H1 (cell line): ENCODE measurements at regions not wholly inside any gene's neighbourhood (a gene's known extent, or its start where the extent isn't known, plus 50 kb on each side); places are given as distances from the start of the nearest gene placed in this dataset.

ENCODE experiments used
- CTCF ChIA-PET: fragments of 300-600 bp; sonication (Branson Sonifier 250); formaldehyde crosslinking; loops from one replicate; lab custom pipeline; 2021; ENCODE audit not compliant: partially characterized antibody; lab: Charles Lee
- POLR2A ChIA-PET: fragments of 300-600 bp; sonication (Branson Sonifier 250); formaldehyde crosslinking; loops from one replicate; lab custom pipeline; 2021; ENCODE audit warnings: inconsistent platforms; ENCODE audit not compliant: partially characterized antibody; lab: Charles Lee
- DNase-seq, 2 experiments: peaks; one replicate each; pipeline versions ENCODE4 v3.0.0 to v3.0.0-alpha.2; 2010 to 2022; ENCODE audit warnings: low spot score in 2 of 2, low read depth in 1 of 2, mixed read lengths in 1 of 2
- FAIRE-seq: peaks from 2 replicates; lab custom pipeline; 2011; peaks lifted over from hg19 to GRCh38; lab: Jason Lieb, UNC
- H2AFZ ChIP-seq: 2 replicates; pipeline ENCODE4 v1.8.1; 2012; ENCODE audit warnings: low read length, inconsistent platforms
- H2AK5ac ChIP-seq: 2 replicates; pipeline ENCODE4 v1.6.1; 2013; ENCODE audit warnings: low read depth, low read length
- H2BK120ac ChIP-seq: replicated peaks from 2 replicates; pipeline ENCODE3; 2013; ENCODE audit warnings: low read depth, low read length, inconsistent platforms
- H2BK12ac ChIP-seq: 2 replicates; pipeline ENCODE4 v1.6.1; 2013; ENCODE audit warnings: low read depth, low read length
- H2BK15ac ChIP-seq: 2 replicates; pipeline ENCODE4 v1.6.1; 2013; ENCODE audit warnings: low read length
- H2BK20ac ChIP-seq: 2 replicates; pipeline ENCODE4 v1.6.1; 2013; ENCODE audit warnings: low read length
- H2BK5ac ChIP-seq: 2 replicates; pipeline ENCODE4 v1.6.1; 2013; ENCODE audit warnings: low read depth, low read length
- H3K14ac ChIP-seq: 2 replicates; pipeline ENCODE4 v1.6.1; 2013; ENCODE audit warnings: inconsistent platforms; ENCODE audit not compliant: insufficient read length
- H3K18ac ChIP-seq: 2 replicates; pipeline ENCODE4 v1.6.1; 2013; ENCODE audit warnings: low read length; ENCODE audit errors: extremely low read depth
- H3K23ac ChIP-seq: 2 replicates; pipeline ENCODE4 v1.6.1; 2013; ENCODE audit warnings: inconsistent platforms; ENCODE audit not compliant: insufficient read length
- H3K23me2 ChIP-seq: 2 replicates; pipeline ENCODE4 v1.6.1; 2013; ENCODE audit warnings: low read depth, low read length
- H3K27ac ChIP-seq: 2 replicates; pipeline ENCODE4 v1.6.1; 2011; ENCODE audit warnings: low read depth, low read length, inconsistent platforms
- H3K27me3 ChIP-seq, 4 experiments: replicated peaks in 1 of 4; 1 replicate in 1 of 4; 2 replicates in 3 of 4; pipeline versions ENCODE4 v1.6.1 to v1.8.1; 2011 to 2013; ENCODE audit warnings: low read length in 3 of 4, mild to moderate bottlenecking in 3 of 4, inconsistent platforms in 2 of 4, mixed read lengths in 2 of 4, moderate library complexity in 1 of 4; ENCODE audit not compliant: control insufficient read depth in 3 of 4, insufficient read depth in 3 of 4; ENCODE audit errors: extremely low read depth in 1 of 4
- H3K36me3 ChIP-seq, 4 experiments: 2 replicates each; pipeline versions ENCODE4 v1.6.1 to v1.8.1; 2011 to 2013; ENCODE audit warnings: mild to moderate bottlenecking in 4 of 4, low read length in 3 of 4, moderate library complexity in 2 of 4, control low read depth in 1 of 4, inconsistent platforms in 1 of 4; ENCODE audit not compliant: insufficient read depth in 4 of 4, control insufficient read depth in 2 of 4
- H3K4ac ChIP-seq: replicated peaks from 2 replicates; pipeline ENCODE3; 2013; ENCODE audit warnings: low read length, low read depth, mixed read lengths, inconsistent platforms; ENCODE audit not compliant: insufficient read length
- H3K4me1 ChIP-seq, 4 experiments: replicated peaks in 1 of 4; 1 replicate in 1 of 4; 2 replicates in 3 of 4; pipeline versions ENCODE4 v1.6.1 to v1.8.1; 2011 to 2013; ENCODE audit warnings: low read length in 3 of 4, inconsistent platforms in 2 of 4, mixed read lengths in 1 of 4; ENCODE audit not compliant: insufficient read depth in 4 of 4, control insufficient read depth in 3 of 4
- H3K4me2 ChIP-seq, 2 experiments: 2 replicates each; pipeline versions ENCODE4 v1.6.1 to v1.8.1; 2011 to 2013; ENCODE audit warnings: low read depth in 2 of 2, low read length in 2 of 2, control low read depth in 1 of 2, inconsistent platforms in 1 of 2, mild to moderate bottlenecking in 1 of 2; ENCODE audit not compliant: insufficient read depth in 1 of 2
- H3K4me3 ChIP-seq, 4 experiments: fragments of 200-600, 300-600 bp in 1 of 4; sonication (generic), shearing (Covaris generic), sonication (Bioruptor Twin) in 1 of 4; 2 replicates each; pipeline versions ENCODE4 v1.5.1 to v1.8.1; 2011 to 2016; ENCODE audit warnings: low read length in 4 of 4, low read depth in 3 of 4, control low read depth in 2 of 4, inconsistent platforms in 2 of 4, mild to moderate bottlenecking in 2 of 4, mixed read lengths in 1 of 4, moderate library complexity in 1 of 4; ENCODE audit not compliant: insufficient read depth in 2 of 4; ENCODE audit errors: extremely low read depth in 1 of 4
- H3K56ac ChIP-seq: replicated peaks from 2 replicates; pipeline ENCODE3; 2013; ENCODE audit warnings: low read depth, mild to moderate bottlenecking, mixed read lengths, low read length, inconsistent platforms; ENCODE audit not compliant: insufficient read length
- H3K79me1 ChIP-seq: 2 replicates; pipeline ENCODE4 v1.6.1; 2013; ENCODE audit warnings: low read depth, low read length, control low read depth
- H3K79me2 ChIP-seq, 2 experiments: 2 replicates each; pipeline versions ENCODE4 v1.6.1 to v1.8.1; 2012 to 2013; ENCODE audit warnings: low read length in 2 of 2, mild to moderate bottlenecking in 2 of 2, inconsistent platforms in 1 of 2; ENCODE audit not compliant: insufficient read depth in 2 of 2, control insufficient read depth in 1 of 2
- H3K9ac ChIP-seq, 4 experiments: replicated peaks in 1 of 4; 1 replicate in 1 of 4; 2 replicates in 3 of 4; pipeline versions ENCODE4 v1.6.1 to v1.8.1; 2011 to 2013; ENCODE audit warnings: low read depth in 3 of 4, low read length in 3 of 4, control low read depth in 2 of 4, mild to moderate bottlenecking in 2 of 4, moderate library complexity in 2 of 4, inconsistent platforms in 1 of 4; ENCODE audit errors: extremely low read depth in 1 of 4
- H3K9me3 ChIP-seq, 2 experiments: 2 replicates each; pipeline versions ENCODE4 v1.6.1 to v1.8.1; 2012 to 2013; ENCODE audit warnings: mild to moderate bottlenecking in 2 of 2, moderate library complexity in 2 of 2, control low read depth in 1 of 2, inconsistent platforms in 1 of 2, low read depth in 1 of 2, low read length in 1 of 2, mixed read lengths in 1 of 2; ENCODE audit not compliant: insufficient read depth in 2 of 2
- H4K20me1 ChIP-seq, 2 experiments: replicated peaks in 1 of 2; 2 replicates each; pipeline versions ENCODE3 to v1.8.1; 2011 to 2013; ENCODE audit warnings: inconsistent platforms in 2 of 2, low read length in 2 of 2, mild to moderate bottlenecking in 1 of 2; ENCODE audit not compliant: insufficient read depth in 2 of 2, control insufficient read depth in 1 of 2
- H4K5ac ChIP-seq: 2 replicates; pipeline ENCODE4 v1.6.1; 2013; ENCODE audit warnings: low read length, low read depth, mixed read lengths, inconsistent platforms; ENCODE audit not compliant: insufficient read length
- H4K8ac ChIP-seq: 2 replicates; pipeline ENCODE4 v1.8.0; 2013; ENCODE audit warnings: mild to moderate bottlenecking, moderate library complexity, low read length, inconsistent platforms; ENCODE audit not compliant: insufficient read depth; ENCODE audit errors: extremely low read depth
- H4K91ac ChIP-seq: replicated peaks from 2 replicates; pipeline ENCODE3; 2013; ENCODE audit warnings: low read length, mixed read lengths, inconsistent platforms; ENCODE audit not compliant: insufficient read length
- ATF2 ChIP-seq: IDR thresholded peaks from 2 replicates; pipeline ENCODE4 v1.6.1; 2012; ENCODE audit warnings: low read length, inconsistent platforms
- ATF3 ChIP-seq: IDR thresholded peaks from 2 replicates; pipeline ENCODE4 v1.6.1; 2011; ENCODE audit warnings: low read depth, mild to moderate bottlenecking, low read length; ENCODE audit not compliant: insufficient read depth
- CEBPB ChIP-seq: IDR thresholded peaks from 2 replicates; pipeline ENCODE4 v1.6.1; 2012; ENCODE audit warnings: low read depth, low read length
- FOSL1 ChIP-seq: IDR thresholded peaks from 2 replicates; pipeline ENCODE4 v1.6.1; 2011; ENCODE audit warnings: mild to moderate bottlenecking, low read depth, low read length, moderate library complexity; ENCODE audit not compliant: insufficient read depth
- MAFK ChIP-seq: IDR thresholded peaks from 2 replicates; pipeline ENCODE4 v1.6.1; 2012; ENCODE audit warnings: low read depth, mild to moderate bottlenecking, improper control_type of control experiment, low read length
- RBBP5 ChIP-seq: IDR thresholded peaks from 2 replicates; pipeline ENCODE4 v1.7.1; 2012; ENCODE audit warnings: low read depth, mild to moderate bottlenecking, inconsistent platforms, low read length, moderate library complexity, borderline replicate concordance
- RXRA ChIP-seq: IDR thresholded peaks from 2 replicates; pipeline ENCODE4 v1.6.1; 2011; ENCODE audit warnings: low read depth, mild to moderate bottlenecking, low read length, moderate library complexity; ENCODE audit not compliant: insufficient read depth
- SP1 ChIP-seq: IDR thresholded peaks from 2 replicates; pipeline ENCODE4 v1.6.1; 2011; ENCODE audit warnings: low read depth, low read length
- SP2 ChIP-seq: IDR thresholded peaks from 2 replicates; pipeline ENCODE4 v1.6.1; 2012; ENCODE audit warnings: mild to moderate bottlenecking, low read length, inconsistent platforms
- SP4 ChIP-seq: IDR thresholded peaks from 2 replicates; pipeline ENCODE4 v1.6.1; 2012; ENCODE audit warnings: low read length, inconsistent platforms
- SRF ChIP-seq: IDR thresholded peaks from 2 replicates; pipeline ENCODE4 v1.6.1; 2011; ENCODE audit warnings: mild to moderate bottlenecking, low read depth, low read length, moderate library complexity
- SUZ12 ChIP-seq: fragments of 200-600 bp; sonication (generic); IDR thresholded peaks from 2 replicates; pipeline ENCODE4 v1.6.1; 2012; ENCODE audit warnings: mild to moderate bottlenecking, inconsistent platforms, low read length, moderate library complexity, mixed read lengths
- TAF1 ChIP-seq: IDR thresholded peaks from 2 replicates; pipeline ENCODE4 v1.6.1; 2011; ENCODE audit warnings: mild to moderate bottlenecking, low read depth, low read length
- TCF12 ChIP-seq: IDR thresholded peaks from 2 replicates; pipeline ENCODE4 v1.6.1; 2011; ENCODE audit warnings: low read depth, mild to moderate bottlenecking, low read length
- WGBS, 2 experiments: shearing (Covaris generic) in 1 of 2; methylation state at CpG; one replicate each; pipeline versions ENCODE4 v1.1.6 to v1.1.7; 2013 to 2015; ENCODE audit warnings: low lambda C conversion rate in 2 of 2, mixed read lengths in 2 of 2, inconsistent platforms in 1 of 2, low coverage in 1 of 2, missing lambda C conversion rate in 1 of 2; ENCODE audit not compliant: insufficient replicate concordance in 2 of 2, insufficient coverage in 1 of 2, insufficient read length in 1 of 2; ENCODE audit errors: extremely low coverage in 1 of 2, missing lambda C conversion rate in 1 of 2; 5-methylcytosine and 5-hydroxymethylcytosine counted together

- Histone ChIP-seq H2BK20ac (no peak overlapping the region), H2BK15ac (no peak overlapping the region), H3K4me2 (no peak overlapping the region), H3K9ac (no peak overlapping the region), H4K20me1 (no peaks in the 10 kb centered on the region), H4K8ac (no peak overlapping the region), H2BK12ac (no peak overlapping the region; the same call in 1 of the 2 replicates), H3K18ac (no peak overlapping the region), H2AK5ac (no peak overlapping the region), H3K36me3 (no peaks in the 10 kb centered on the region), H3K4me3 (no peak overlapping the region), H3K27me3 (peaks cover 0 to 2% (median 0%) of the 10 kb centered on the region in 4 experiments; a peak in 1 of 7 replicates), H2BK5ac (no peak overlapping the region), H2BK120ac (no peak overlapping the region), H3K4ac (no peak overlapping the region), H3K56ac (no peak overlapping the region), H3K79me1 (no peaks in the 10 kb centered on the region), H4K91ac (no peak overlapping the region), H3K14ac (no peak overlapping the region), H2AFZ (no peak overlapping the region), H4K5ac (no peak overlapping the region), H3K4me1 (peaks cover 0 to 3% (median 0%) of the 10 kb centered on the region in 4 experiments; a peak in 2 of 7 replicates), H3K9me3 (no peaks in the 10 kb centered on the region), H3K23ac (no peak overlapping the region), H3K23me2 (no peaks in the 10 kb centered on the region), H3K27ac (no peak overlapping the region), H3K79me2 (no peaks in the 10 kb centered on the region)
- ChIA-PET POLR2A (no interaction called here), CTCF (no interaction called here)
- DNase-seq: no peak
- TF ChIP-seq SP4: no peak
- no peak for TF ChIP-seq SRF
- TF ChIP-seq ATF2: no peak
- no peak for TF ChIP-seq MAFK
- TF ChIP-seq TCF12: no peak
- no peak for TF ChIP-seq ATF3
- no peak for TF ChIP-seq SUZ12
- TF ChIP-seq FOSL1: no peak
- TF ChIP-seq SP1: no peak
- no peak for TF ChIP-seq CEBPB
- TF ChIP-seq RXRA: no peak
- no peak for TF ChIP-seq RBBP5
- TF ChIP-seq TAF1: no peak
- no peak for TF ChIP-seq SP2
- FAIRE-seq: no peak
- WGBS, 2 experiments: 92% methylated on average over 5 of the region's 5 CpGs; no CpG with 5 or more reads in 1 of the 2 experiments
Measured at GRCh38 chr1:34611571-34611970, 143.3 kb upstream of the GJB5 start.
